CD14-positive monocyte (primary cell): ENCODE measurements at regions not wholly inside any gene's neighbourhood (a gene's known extent, or its start where the extent isn't known, plus 50 kb on each side); places are given as distances from the start of the nearest gene placed in this dataset.

Experiments used
- DNase-seq, 3 donors: peaks; one replicate each; pipeline ENCODE4 v3.0.0-alpha.2; 2011 to 2022
- H2AFZ ChIP-seq: 2 replicates; pipeline ENCODE4 v1.6.0; 2012; ENCODE audit warnings: mild to moderate bottlenecking, low read depth, low read length, inconsistent platforms; ENCODE audit not compliant: insufficient read depth, poor library complexity, severe bottlenecking
- H3K27ac ChIP-seq, 2 donors: 1 replicate in 1 of 2; 2 replicates in 1 of 2; pipeline ENCODE4 v1.5.1; 2012 to 2013; ENCODE audit warnings: low read length in 2 of 2, control low read depth in 1 of 2, inconsistent platforms in 1 of 2, low read depth in 1 of 2, mild to moderate bottlenecking in 1 of 2
- H3K27me3 ChIP-seq, 2 donors: one replicate each; pipeline versions ENCODE4 v1.6.0 to v1.6.1; 2011 to 2013; ENCODE audit warnings: low read length in 2 of 2; ENCODE audit not compliant: control insufficient read depth in 2 of 2, insufficient read depth in 2 of 2
- H3K36me3 ChIP-seq, 2 donors: replicated peaks in 1 of 2; 1 replicate in 1 of 2; 2 replicates in 1 of 2; pipeline versions ENCODE4 v1.5.1 to v1.6.1; 2012 to 2013; ENCODE audit warnings: low read length in 2 of 2, control low read depth in 1 of 2, inconsistent platforms in 1 of 2, mild to moderate bottlenecking in 1 of 2; ENCODE audit not compliant: insufficient read depth in 2 of 2, control insufficient read depth in 1 of 2
- H3K4me1 ChIP-seq, 2 donors: 1 replicate in 1 of 2; 2 replicates in 1 of 2; pipeline versions ENCODE4 v1.5.1 to v1.6.1; 2012 to 2013; ENCODE audit warnings: low read length in 2 of 2, control low read depth in 1 of 2, inconsistent platforms in 1 of 2, mild to moderate bottlenecking in 1 of 2, moderate library complexity in 1 of 2; ENCODE audit not compliant: insufficient read depth in 2 of 2, control insufficient read depth in 1 of 2
- H3K4me2 ChIP-seq: replicated peaks from 2 replicates; pipeline ENCODE3; 2012; ENCODE audit warnings: low read length, moderate library complexity, mild to moderate bottlenecking; ENCODE audit not compliant: poor library complexity, severe bottlenecking; ENCODE audit errors: extremely low read depth
- H3K4me3 ChIP-seq, 3 experiments: fragments of 200-600 bp in 1 of 3; sonication (generic) in 1 of 3; replicated peaks in 1 of 3; 1 replicate in 2 of 3; 2 replicates in 1 of 3; pipeline ENCODE4 v1.5.1; 2011 to 2013; ENCODE audit warnings: low read length in 3 of 3, mild to moderate bottlenecking in 3 of 3, control low read depth in 2 of 3, low read depth in 2 of 3, inconsistent platforms in 1 of 3, moderate library complexity in 1 of 3
- H3K79me2 ChIP-seq: 2 replicates; pipeline ENCODE4 v1.6.0; 2012; ENCODE audit warnings: mild to moderate bottlenecking, control low read depth, inconsistent platforms, low read length, moderate library complexity; ENCODE audit not compliant: insufficient read depth
- H3K9ac ChIP-seq: 2 replicates; pipeline ENCODE4 v1.6.0; 2017; ENCODE audit warnings: low read length, mild to moderate bottlenecking; ENCODE audit not compliant: insufficient read depth, poor library complexity, severe bottlenecking
- H3K9me3 ChIP-seq, 2 donors: replicated peaks in 1 of 2; 1 replicate in 1 of 2; 2 replicates in 1 of 2; pipeline versions ENCODE4 v1.5.1 to v1.6.1; 2012 to 2013; ENCODE audit warnings: low read length in 2 of 2, control low read depth in 1 of 2; ENCODE audit not compliant: control insufficient read depth in 1 of 2, insufficient read depth in 1 of 2
- H4K20me1 ChIP-seq: 2 replicates; pipeline ENCODE4 v1.6.0; 2012; ENCODE audit warnings: mild to moderate bottlenecking, low read length, control low read depth, moderate library complexity; ENCODE audit not compliant: insufficient read depth
- H3K27ac Mint-ChIP-seq, 7 donors: one replicate each; pipeline ENCODE4 v1.8.0; 2020; ENCODE audit warnings: mild to moderate bottlenecking in 7 of 7, mixed read lengths in 7 of 7, moderate library complexity in 6 of 7, inconsistent platforms in 2 of 7
- H3K27me3 Mint-ChIP-seq, 3 donors: one replicate each; pipeline ENCODE4 v1.8.0; 2021 to 2022; ENCODE audit warnings: low read depth in 3 of 3, mild to moderate bottlenecking in 3 of 3, mixed read lengths in 3 of 3, moderate library complexity in 3 of 3, inconsistent platforms in 1 of 3
- H3K36me3 Mint-ChIP-seq, 2 donors: one replicate each; pipeline ENCODE4 v1.8.0; 2020; ENCODE audit warnings: mixed read lengths in 2 of 2, inconsistent platforms in 1 of 2, mild to moderate bottlenecking in 1 of 2
- H3K4me1 Mint-ChIP-seq: one replicate; pipeline ENCODE4 v1.8.0; 2020; ENCODE audit warnings: mild to moderate bottlenecking, mixed read lengths
- H3K4me3 Mint-ChIP-seq, 2 donors: one replicate each; pipeline ENCODE4 v1.8.0; 2020; ENCODE audit warnings: mild to moderate bottlenecking in 2 of 2, mixed read lengths in 2 of 2, moderate library complexity in 1 of 2
- H3K9me3 Mint-ChIP-seq, 7 donors: one replicate each; pipeline ENCODE4 v1.8.0; 2020 to 2022; ENCODE audit warnings: mixed read lengths in 7 of 7, mild to moderate bottlenecking in 6 of 7, moderate library complexity in 6 of 7, inconsistent platforms in 2 of 7
- CTCF ChIP-seq: fragments of 200-600 bp; IDR thresholded peaks from one replicate; pipeline ENCODE4 v1.8.0; 2022; ENCODE audit warnings: antibody characterized with exemption, mild to moderate bottlenecking
- WGBS: methylation state at CpG from one replicate; pipeline ENCODE4 v1.1.5; 2013; ENCODE audit warnings: missing lambda C conversion rate; ENCODE audit not compliant: insufficient coverage; 5-methylcytosine and 5-hydroxymethylcytosine counted together
- intact Hi-C, 2 donors: fragments of 100-400 bp; cut with micrococcal nuclease; formaldehyde crosslinking; loops; one replicate each; pipeline versions ENCODE4 v1.15.0 to v1.15.1; 2023

- Histone ChIP-seq H2AFZ (no peak overlapping the region), H3K4me3 (no peak overlapping the region), H3K79me2 (no peaks in the 10 kb centered on the region), H3K4me1 (no peaks in the 10 kb centered on the region), H3K27me3 (no peaks in the 10 kb centered on the region), H3K27ac (no peak overlapping the region), H3K9me3 (no peaks in the 10 kb centered on the region), H3K4me2 (no peak overlapping the region), H3K36me3 (no peaks in the 10 kb centered on the region), H3K9ac (no peak overlapping the region), H4K20me1 (no peaks in the 10 kb centered on the region)
- peaks cover 0 to 6% (median 2%) of the 10 kb centered on the region in 7 donors for H3K9me3 Mint-ChIP-seq
- H3K27ac Mint-ChIP-seq, result no peak overlapping the region
- peaks cover 0 to 2% (median 0%) of the 10 kb centered on the region in 3 donors for H3K27me3 Mint-ChIP-seq
- DNase-seq, result no peak
- no peak for TF ChIP-seq CTCF
- H3K36me3 Mint-ChIP-seq, result no peaks in the 10 kb centered on the region
- intact Hi-C loops, result no loop called here
- no peaks in the 10 kb centered on the region for H3K4me1 Mint-ChIP-seq
- no CpG with 5 or more reads among the region's 2 CpGs for WGBS
- H3K4me3 Mint-ChIP-seq, result no peak overlapping the region
Measured at GRCh38 chr16:59440502-59440901, 706.4 kb upstream of the GOT2 start.

GRCh38 chr16:59432896-59433295 lies 698.8 kb upstream of the GOT2 start:
- intact Hi-C loops, result no loop called here
- no peak overlapping the region for H3K9ac ChIP-seq
- WGBS, result 100% methylated on average over 1 of the region's 3 CpGs
- H3K9me3 ChIP-seq, result peaks cover 2 to 7% of the 10 kb centered on the region in 2 donors
- no peak overlapping the region for H3K4me2 ChIP-seq
- Mint-ChIP-seq H3K36me3 (no peaks in the 10 kb centered on the region), H3K4me1 (no peaks in the 10 kb centered on the region), H3K9me3 (peaks cover 0 to 4% (median 0%) of the 10 kb centered on the region in 7 donors), H3K27ac (no peak overlapping the region), H3K4me3 (no peak overlapping the region), H3K27me3 (no peaks in the 10 kb centered on the region)
- no peak for TF ChIP-seq CTCF
- DNase-seq, result no peak
- no peak overlapping the region for H3K27ac ChIP-seq
- no peaks in the 10 kb centered on the region for H3K4me1 ChIP-seq
- no peaks in the 10 kb centered on the region for H3K27me3 ChIP-seq
- H3K79me2 ChIP-seq, result no peaks in the 10 kb centered on the region
- H2AFZ ChIP-seq, result no peak overlapping the region
- no peaks in the 10 kb centered on the region for H4K20me1 ChIP-seq
- H3K4me3 ChIP-seq, result no peak overlapping the region
- H3K36me3 ChIP-seq, result no peaks in the 10 kb centered on the region
